Fibroblast of gingiva (primary cell): ENCODE measurements at regions not wholly inside any gene's neighbourhood (a gene's known extent, or its start where the extent isn't known, plus 50 kb on each side); places are given as distances from the start of the nearest gene placed in this dataset.

ENCODE experiments used
- DNase-seq: peaks from one replicate; pipeline ENCODE4 v3.0.0-alpha.2; 2011; ENCODE audit warnings: low read depth

DNA sequence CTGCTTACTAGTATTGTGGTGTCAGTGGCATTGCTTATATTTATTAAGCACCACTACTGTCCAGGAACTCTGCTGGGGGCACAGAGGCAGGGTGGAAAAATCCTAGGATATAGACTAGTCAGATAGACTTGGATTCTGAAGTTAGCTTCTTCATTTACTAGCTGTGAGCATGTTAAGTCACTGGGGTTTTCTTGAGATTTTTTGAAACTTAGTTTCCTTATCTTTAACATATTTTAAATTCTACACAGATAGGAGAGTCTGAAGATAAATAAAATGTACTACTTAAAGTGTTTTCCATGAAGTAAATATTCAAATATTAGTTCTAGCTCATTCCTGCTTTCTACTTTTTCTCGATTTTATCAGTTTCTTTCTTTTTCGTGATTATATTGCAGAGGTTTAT is 196.9 kb upstream of the GRID2 start:
- DNase-seq: no peak

GRCh38 chr4:92111493-92111892 is 192.3 kb upstream of the GRID2 start:
- DNase-seq: no peak

GRCh38 chr4:92112805-92113204 is 191.0 kb upstream of the GRID2 start:
- DNase-seq: no peak

GRCh38 chr4:92120810-92121498 is 182.8 kb upstream of the GRID2 start:
- DNase-seq: peak; percentile 41

GRCh38 chr4:92122911-92123310 is 180.9 kb upstream of the GRID2 start:
- no peak for DNase-seq

DNA sequence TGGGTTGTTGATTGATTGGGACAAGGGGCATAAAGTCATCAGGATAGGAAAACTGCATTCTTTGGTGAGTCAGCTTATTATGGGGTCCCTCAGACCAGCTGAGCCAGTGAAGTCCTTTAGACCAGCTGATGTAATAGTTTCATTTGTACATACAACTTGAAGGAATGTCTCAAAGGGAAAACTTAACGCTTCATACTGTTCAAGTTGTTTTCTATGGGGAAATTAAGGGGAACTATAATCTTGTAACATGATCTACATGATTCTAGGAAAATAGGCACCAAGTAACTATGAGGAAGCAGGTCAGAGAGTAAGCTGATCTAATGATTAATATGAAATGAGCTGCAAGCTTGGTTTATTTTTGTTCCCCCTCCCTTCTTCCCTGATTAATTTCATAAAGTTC is 175.1 kb upstream of the GRID2 start:
- no peak for DNase-seq

- no peak for DNase-seq
Observed at GRCh38 chr4:92129408-92129994, 174.3 kb upstream of the GRID2 start.

- no peak for DNase-seq
Observed at GRCh38 chr4:92136434-92136833, 167.3 kb upstream of the GRID2 start.

- DNase-seq: no peak
Observed at GRCh38 chr4:92163348-92163747, 140.4 kb upstream of the GRID2 start.

DNA sequence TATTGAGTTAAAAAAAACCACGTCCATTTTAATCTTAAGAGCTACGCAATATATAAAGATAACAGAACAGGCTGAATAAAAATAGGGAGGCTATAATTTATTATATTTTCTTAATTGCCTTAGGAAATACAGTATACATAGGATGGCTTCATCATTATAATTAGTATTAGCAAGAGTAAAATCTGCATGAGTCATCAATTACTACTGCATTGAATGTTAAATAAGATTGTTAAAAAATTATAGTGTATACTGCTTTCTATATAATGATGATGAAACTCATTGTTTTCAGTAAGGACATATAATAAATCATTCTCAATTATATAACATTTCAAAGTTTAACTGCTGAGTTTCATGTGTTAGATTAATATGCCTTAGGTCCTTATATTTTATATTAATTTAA is 133.4 kb upstream of the GRID2 start:
- DNase-seq: no peak

DNA sequence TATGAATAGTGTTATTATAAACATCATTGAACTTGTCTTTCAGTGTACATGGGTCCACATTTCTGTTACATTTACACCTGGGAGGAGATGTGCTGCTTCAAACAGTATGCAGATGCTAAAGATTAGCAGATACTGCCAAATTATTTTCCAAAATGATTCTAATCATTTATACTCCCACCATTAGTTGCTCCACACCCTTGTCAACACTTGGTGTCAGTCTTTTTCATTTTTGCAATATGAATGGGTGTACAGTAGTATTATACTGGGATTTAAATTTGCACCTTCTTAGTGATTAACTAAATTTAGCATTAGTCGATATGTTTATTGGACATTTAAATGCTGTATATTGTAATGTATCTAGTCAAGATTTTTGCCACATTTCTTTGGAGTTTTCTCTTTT is 131.6 kb upstream of the GRID2 start:
- DNase-seq: no peak

- no peak for DNase-seq
Observed at GRCh38 chr4:92175250-92175649, 128.5 kb upstream of the GRID2 start.

GRCh38 chr4:92182006-92182735 is 121.6 kb upstream of the GRID2 start:
- no peak for DNase-seq

- DNase-seq: no peak
Observed at GRCh38 chr4:92182736-92183407, 120.9 kb upstream of the GRID2 start.

DNA sequence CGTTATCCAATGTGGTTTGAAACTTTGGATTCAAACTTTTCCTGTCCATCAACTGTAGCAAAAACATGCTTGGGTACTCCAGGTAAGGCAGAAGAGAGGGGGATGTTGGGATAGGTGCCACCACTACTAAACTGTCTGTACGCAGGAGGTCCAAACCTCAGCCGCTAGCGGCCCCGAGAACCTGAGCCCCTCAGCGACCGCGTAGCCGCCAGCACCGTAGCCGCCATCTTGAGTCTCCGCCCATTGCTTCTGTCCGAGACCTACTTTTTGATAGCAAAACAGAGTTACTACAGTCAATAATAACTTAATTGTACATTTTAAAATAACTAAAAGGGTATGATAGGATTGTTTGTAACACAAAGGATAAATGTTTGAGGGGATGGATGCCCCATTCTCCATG is 119.9 kb upstream of the GRID2 start:
- no peak for DNase-seq

GRCh38 chr4:92184566-92184965 is 119.2 kb upstream of the GRID2 start:
- DNase-seq: peak; percentile 86

DNA sequence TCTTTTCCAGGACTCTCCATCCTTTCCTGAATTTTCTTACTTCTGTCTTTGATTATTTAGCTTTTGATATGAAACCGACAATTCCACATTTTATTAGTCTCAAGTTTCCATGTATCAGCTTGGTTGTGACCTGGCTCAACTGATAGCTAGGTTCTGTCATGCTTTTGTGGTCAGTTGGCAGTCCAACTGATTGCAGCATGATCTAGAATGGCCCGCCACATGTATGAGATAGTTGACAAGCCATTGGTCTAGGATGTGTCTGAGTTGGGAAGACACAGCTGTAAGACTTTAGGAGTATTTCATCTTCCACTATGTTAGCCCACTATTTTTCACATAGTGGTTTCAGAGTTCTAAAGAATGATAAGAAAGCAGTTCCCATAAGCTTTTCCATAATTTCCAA is 117.5 kb upstream of the GRID2 start:
- no peak for DNase-seq

GRCh38 chr4:92189146-92189545 is 114.6 kb upstream of the GRID2 start:
- DNase-seq: peak; percentile 52

DNA sequence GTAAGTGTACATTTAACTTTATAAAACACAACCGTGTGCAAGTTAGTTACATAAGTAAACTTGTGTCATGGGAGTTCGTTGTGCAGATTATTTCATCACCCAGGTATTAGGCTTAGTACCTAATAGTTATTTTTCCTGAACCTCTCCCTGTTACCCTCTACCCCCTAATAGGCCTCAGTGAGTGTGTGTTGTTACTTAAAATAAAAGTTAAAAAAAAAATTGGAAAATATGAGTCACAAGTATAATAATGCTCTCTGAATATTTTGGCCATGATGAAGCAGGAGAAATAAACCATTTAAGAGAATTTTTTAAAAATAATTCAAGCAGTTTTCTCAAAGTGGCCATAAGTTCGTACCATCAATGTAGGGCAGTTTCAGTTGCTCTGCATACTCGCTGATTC is 105.1 kb upstream of the GRID2 start:
- peak; percentile 69 for DNase-seq

DNA sequence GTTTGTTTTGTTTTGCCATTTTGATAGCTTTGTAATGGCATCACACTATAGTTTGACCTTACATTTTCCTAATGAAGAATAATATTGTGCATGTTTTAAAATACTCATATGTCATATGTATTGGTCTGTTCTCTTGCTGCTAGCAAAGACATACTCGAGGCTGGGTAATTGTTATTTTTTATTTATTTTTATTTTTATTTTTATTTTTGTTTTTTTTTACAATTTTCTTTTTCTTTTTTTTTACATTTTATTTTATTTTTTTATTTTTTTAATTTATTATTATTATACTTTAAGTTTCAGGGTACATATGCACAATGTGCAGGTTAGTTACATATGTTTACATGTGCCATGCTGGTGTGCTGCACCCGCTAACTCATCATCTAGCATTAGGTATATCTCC is 104.6 kb upstream of the GRID2 start:
- DNase-seq: no peak

GRCh38 chr4:92210906-92211305 is 92.9 kb upstream of the GRID2 start:
- no peak for DNase-seq

DNA sequence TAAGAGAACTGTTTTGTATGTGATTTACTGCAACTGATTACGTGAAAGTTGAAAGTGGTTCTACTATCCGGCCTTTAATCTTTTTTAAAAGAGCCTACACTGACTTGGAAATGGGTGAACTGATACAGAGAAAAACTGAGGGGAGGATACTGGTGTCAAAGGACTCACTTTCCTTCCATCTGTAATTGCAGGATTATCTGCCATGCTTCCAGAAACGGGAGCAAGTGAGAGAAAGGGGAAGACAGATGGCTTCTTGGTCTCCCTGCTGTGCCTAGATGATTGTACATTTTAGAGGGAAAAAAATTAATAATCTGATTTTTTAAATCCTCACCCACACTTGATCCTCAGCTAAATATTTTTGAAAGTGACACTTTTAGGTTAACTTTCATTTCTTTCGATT is 88.3 kb upstream of the GRID2 start:
- no peak for DNase-seq

GRCh38 chr4:92231511-92231910 is 72.3 kb upstream of the GRID2 start:
- DNase-seq: no peak
